HuH-7 (cell line): ENCODE measurements at regions not wholly inside any gene's neighbourhood (a gene's known extent, or its start where the extent isn't known, plus 50 kb on each side); places are given as distances from the start of the nearest gene placed in this dataset.
"Not testable (repeated sequence)": the region's sequence is repeated elsewhere in the genome, so short reads cannot be mapped to it uniquely, and the experiment has no call there.

Source experiments
- DNase-seq: peaks from one replicate; pipeline ENCODE4 v3.0.0; 2011; ENCODE audit warnings: low spot score

GRCh38 chr7:136530831-136531230 lies 337.6 kb upstream of the CHRM2 start:
- DNase-seq, result no peak

- DNase-seq, result no peak
Measured at GRCh38 chr7:136528329-136528728, 340.1 kb upstream of the CHRM2 start.

- no peak for DNase-seq
Measured at GRCh38 chr7:136527554-136527953, 340.9 kb upstream of the CHRM2 start.

- DNase-seq, result no peak
Measured at GRCh38 chr7:136526408-136527105, 341.9 kb upstream of the CHRM2 start.

- no peak for DNase-seq
Measured at GRCh38 chr7:136523571-136523970, 344.9 kb upstream of the CHRM2 start.

GRCh38 chr7:136517971-136518370 lies 350.5 kb upstream of the CHRM2 start:
- no peak for DNase-seq

GRCh38 chr7:136514776-136515175 lies 353.7 kb upstream of the CHRM2 start:
- no peak for DNase-seq

GRCh38 chr7:136513744-136514143 lies 354.7 kb upstream of the CHRM2 start:
- no peak for DNase-seq

GRCh38 chr7:136509466-136509865 lies 359.0 kb upstream of the CHRM2 start:
- no peak for DNase-seq

GRCh38 chr7:136502162-136502561 lies 366.3 kb upstream of the CHRM2 start:
- DNase-seq, result no peak

GRCh38 chr7:136501151-136501550 lies 367.3 kb upstream of the CHRM2 start:
- DNase-seq, result no peak

- no peak for DNase-seq
Measured at GRCh38 chr7:136496551-136496950, 371.9 kb upstream of the CHRM2 start.

- DNase-seq, result no peak
Measured at GRCh38 chr7:136495081-136495480, 373.4 kb upstream of the CHRM2 start.

- DNase-seq, result no peak
Measured at GRCh38 chr7:136492366-136492765, 376.1 kb upstream of the CHRM2 start.

- DNase-seq, result no peak
Measured at GRCh38 chr7:136489808-136490207, 378.6 kb upstream of the CHRM2 start.

GRCh38 chr7:136480901-136481300 lies 387.6 kb upstream of the CHRM2 start:
- no peak for DNase-seq

GRCh38 chr7:136479922-136480321 lies 388.5 kb upstream of the CHRM2 start:
- no peak for DNase-seq

- no peak for DNase-seq
Measured at GRCh38 chr7:136470179-136470578, 398.3 kb upstream of the CHRM2 start.

GRCh38 chr7:136452949-136453348 lies 415.5 kb upstream of the CHRM2 start:
- DNase-seq, result no peak

GRCh38 chr7:136446751-136447150 lies 421.7 kb upstream of the CHRM2 start:
- no peak for DNase-seq

GRCh38 chr7:136441835-136442234 lies 426.6 kb upstream of the CHRM2 start:
- no peak for DNase-seq

- DNase-seq, result not testable (repeated sequence)
Measured at GRCh38 chr7:136431736-136432135, 436.7 kb upstream of the CHRM2 start.

GRCh38 chr7:136424058-136424457 lies 444.4 kb upstream of the CHRM2 start:
- no peak for DNase-seq

GRCh38 chr7:136419740-136420139 lies 442.6 kb upstream of the MTPN start:
- DNase-seq, result not testable (repeated sequence)
